ENCODE measurements at regions not wholly inside any gene's neighbourhood (a gene's known extent, or its start where the extent isn't known, plus 50 kb on each side); places are given as distances from the start of the nearest gene placed in this dataset.

DNA sequence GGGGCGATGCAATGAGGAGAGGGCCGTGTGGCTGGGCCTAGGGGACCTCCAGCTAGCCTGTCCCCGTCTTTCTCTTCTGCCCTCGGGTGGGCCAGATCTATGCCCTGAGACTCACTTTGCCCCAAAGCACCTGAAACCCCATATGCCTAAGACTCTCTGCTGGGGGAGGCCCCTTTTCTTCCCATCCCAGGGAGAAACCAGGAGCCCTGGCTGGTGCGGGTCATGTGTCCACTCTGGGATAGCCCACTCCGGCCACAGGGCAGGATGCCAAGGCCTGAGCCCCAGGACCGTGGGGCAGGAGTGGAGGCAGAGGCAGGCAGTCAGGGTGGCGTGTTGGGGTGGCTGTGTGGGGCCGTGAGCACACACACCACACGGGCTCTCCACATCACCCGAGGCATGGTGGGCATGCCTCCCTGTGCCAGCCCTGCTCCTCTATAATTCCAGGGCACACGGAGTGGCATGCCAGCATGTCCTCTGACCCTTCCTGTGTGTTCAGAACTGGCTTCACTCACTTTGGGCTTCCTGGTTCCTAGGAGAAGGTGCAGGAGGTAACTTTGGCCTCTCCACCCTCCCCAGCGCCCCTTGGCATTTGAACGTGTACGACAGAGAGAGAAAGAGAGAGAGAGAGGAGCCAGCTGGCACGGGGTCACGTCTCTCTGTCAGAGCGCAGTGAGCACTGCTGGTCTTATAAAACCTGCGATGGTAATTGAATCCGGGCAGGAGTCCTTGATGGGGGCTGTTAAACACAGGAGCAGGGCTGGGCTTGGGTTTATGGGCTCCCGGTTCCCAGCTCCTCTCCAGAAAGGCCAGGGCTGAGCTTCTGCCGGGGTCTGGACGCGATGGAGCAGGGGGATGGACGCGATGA, 144.2 kb downstream of the KIF26A start:
- no peak for TF ChIP-seq CTCF (IDR thresholded peaks at IDR 0.05; ENCODE audit: borderline replicate concordance, control extremely low read depth, extremely low read depth, insufficient read depth, missing control alignments)
- no peak for DNase-seq (ENCODE audit: low spot score)
- in situ Hi-C loops (cut with MboI; ENCODE audit: low sequenced_read_pairs, unreplicated experiment) = no loop called here

DNA sequence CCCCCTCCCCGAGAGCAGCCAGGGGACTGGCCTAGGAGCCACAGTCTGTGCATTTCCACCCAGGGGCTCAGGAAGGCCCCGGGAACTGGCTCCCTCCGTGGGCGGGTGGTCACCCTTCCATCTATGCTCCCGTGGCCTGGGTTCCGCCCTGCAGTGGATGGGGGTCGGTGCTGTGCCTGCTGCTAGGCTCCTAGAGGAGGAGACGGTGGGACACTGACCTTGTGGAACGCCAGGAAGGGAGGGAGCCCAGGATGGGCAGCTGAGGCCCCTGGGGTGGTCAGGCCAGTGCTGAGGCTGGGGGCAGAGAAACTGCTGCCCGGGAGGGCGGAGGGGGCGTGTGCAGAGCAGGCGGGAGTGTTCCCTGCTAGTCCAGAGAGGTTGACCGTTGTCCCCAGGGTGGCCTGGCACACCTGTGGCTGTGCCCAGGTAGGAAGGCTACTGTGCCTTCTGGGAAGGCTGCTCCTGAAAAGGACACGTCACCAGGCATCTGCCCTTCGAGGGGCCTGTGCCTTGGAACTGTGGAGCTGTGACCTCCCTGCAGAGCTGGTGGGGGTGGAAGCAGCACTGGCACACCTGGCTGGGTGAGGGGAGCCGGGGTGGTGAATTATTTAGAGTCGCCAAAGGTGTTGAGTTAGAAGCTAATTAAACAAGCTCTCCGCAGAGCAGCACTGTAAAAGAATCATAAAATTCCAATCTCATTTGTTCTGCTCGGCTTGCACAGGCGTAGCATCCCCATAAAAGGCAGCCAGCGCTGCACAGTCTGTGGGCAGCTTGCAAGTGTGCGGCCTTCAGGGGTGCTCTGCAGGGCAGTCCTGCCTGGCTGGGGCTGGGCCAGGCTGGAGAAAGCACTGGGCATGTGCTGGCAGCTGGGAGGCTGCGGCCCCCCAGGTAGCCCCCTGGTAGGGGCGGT, 145.1 kb downstream of the KIF26A start:
- DNase-seq (ENCODE audit: low spot score) = no peak
- in situ Hi-C loops (cut with MboI; ENCODE audit: low sequenced_read_pairs, unreplicated experiment) = no loop called here

GRCh38 chr14:104284107-104284592, 145.8 kb downstream of the KIF26A start:
- in situ Hi-C loops (cut with MboI; ENCODE audit: low sequenced_read_pairs, unreplicated experiment) = no loop called here
- no peak for TF ChIP-seq CTCF (IDR thresholded peaks at IDR 0.05; ENCODE audit: borderline replicate concordance, control extremely low read depth, extremely low read depth, insufficient read depth, missing control alignments)
- DNase-seq (ENCODE audit: low spot score) = no peak

More for the DNA sequence above, 145.1 kb downstream of the KIF26A start:
- TF ChIP-seq CTCF (IDR thresholded peaks at IDR 0.05; ENCODE audit: borderline replicate concordance, control extremely low read depth, extremely low read depth, insufficient read depth, missing control alignments) = no peak

- in situ Hi-C loops (cut with MboI; ENCODE audit: low sequenced_read_pairs, unreplicated experiment) = no loop called here
- DNase-seq (ENCODE audit: low spot score) = no peak
- TF ChIP-seq CTCF (IDR thresholded peaks at IDR 0.05; ENCODE audit: borderline replicate concordance, control extremely low read depth, extremely low read depth, insufficient read depth, missing control alignments) = no peak
Measured at GRCh38 chr14:104284636-104285507, 146.5 kb downstream of the KIF26A start.

DNA sequence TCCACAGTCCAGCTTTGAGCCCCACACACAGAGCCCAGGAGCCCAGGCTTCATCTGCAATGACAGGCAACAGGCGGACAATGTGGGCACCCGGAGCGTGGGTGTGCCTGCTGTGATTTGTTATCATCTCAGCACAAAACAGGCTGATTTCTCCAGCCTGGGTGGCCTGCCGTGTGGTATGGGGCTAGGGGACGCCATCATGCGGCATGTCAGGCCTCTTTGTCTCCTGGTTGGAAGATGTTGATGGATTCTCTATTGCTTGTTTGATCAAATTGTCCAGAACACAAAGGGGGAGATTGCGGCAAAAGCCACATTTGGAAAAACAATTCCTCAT, 147.1 kb downstream of the KIF26A start:
- DNase-seq (ENCODE audit: low spot score) = no peak
- TF ChIP-seq CTCF (IDR thresholded peaks at IDR 0.05; ENCODE audit: borderline replicate concordance, control extremely low read depth, extremely low read depth, insufficient read depth, missing control alignments) = no peak
- in situ Hi-C loops (cut with MboI; ENCODE audit: low sequenced_read_pairs, unreplicated experiment) = no loop called here

- in situ Hi-C loops (cut with MboI; ENCODE audit: low sequenced_read_pairs, unreplicated experiment) = no loop called here
- DNase-seq (ENCODE audit: low spot score) = no peak
- TF ChIP-seq CTCF (IDR thresholded peaks at IDR 0.05; ENCODE audit: borderline replicate concordance, control extremely low read depth, extremely low read depth, insufficient read depth, missing control alignments) = no peak
Measured at GRCh38 chr14:104286086-104286485, 147.7 kb downstream of the KIF26A start.
